ENCODE measurements at regions not wholly inside any gene's neighbourhood (a gene's known extent, or its start where the extent isn't known, plus 50 kb on each side); places are given as distances from the start of the nearest gene placed in this dataset.
"Not testable (repeated sequence)": the region's sequence is repeated elsewhere in the genome, so short reads cannot be mapped to it uniquely, and the experiment has no call there.

DNA sequence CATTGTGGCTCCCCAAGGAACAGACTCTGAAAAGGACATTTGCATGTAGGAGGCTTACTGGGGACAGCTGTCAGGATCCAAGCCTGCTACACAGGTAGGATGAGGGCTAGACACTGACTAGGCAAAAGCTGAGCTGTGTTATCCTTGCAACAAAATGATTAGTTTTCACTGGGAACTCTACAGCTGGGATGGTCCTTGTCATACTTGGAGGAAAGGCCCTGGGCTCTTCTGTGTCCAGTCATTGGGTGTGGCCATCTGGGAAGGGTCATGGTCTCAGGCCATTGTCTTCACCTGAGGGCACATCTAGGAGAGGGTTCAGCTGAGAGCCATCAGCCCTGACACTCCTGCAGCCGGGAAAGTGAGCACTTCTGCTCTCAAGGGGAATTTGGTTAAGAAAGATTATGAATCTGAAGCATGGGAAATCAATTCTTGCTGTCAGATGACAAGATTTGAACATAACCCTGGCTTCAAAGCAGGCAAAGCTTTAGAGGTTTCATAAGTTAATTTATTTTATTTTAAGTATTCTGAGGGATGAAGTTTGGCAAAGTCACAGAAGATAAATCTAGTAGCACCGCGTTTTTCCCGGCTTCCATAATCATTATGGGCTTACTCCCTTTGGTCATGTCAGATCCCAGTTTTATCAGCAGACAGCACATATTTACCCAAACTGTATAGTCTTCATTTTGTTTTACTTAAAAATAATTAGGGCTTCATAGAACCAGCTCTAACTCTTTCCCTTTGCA is 78.4 kb upstream of the SLC22A23 start:
- ATAC-seq (ENCODE audit: low read depth) (no peak), DNase-seq (no peak)
- H3K4me3 Mint-ChIP-seq: no peak overlapping the region
- peaks cover 11% of the 10 kb centered on the region for H3K27me3 Mint-ChIP-seq
- no peak overlapping the region for H3K27ac Mint-ChIP-seq
- no peaks in the 10 kb centered on the region for H3K36me3 Mint-ChIP-seq
- H3K9me3 Mint-ChIP-seq: no peaks in the 10 kb centered on the region
- H3K4me1 Mint-ChIP-seq: no peaks in the 10 kb centered on the region
- POLR2A ChIA-PET: no interaction called here

DNA sequence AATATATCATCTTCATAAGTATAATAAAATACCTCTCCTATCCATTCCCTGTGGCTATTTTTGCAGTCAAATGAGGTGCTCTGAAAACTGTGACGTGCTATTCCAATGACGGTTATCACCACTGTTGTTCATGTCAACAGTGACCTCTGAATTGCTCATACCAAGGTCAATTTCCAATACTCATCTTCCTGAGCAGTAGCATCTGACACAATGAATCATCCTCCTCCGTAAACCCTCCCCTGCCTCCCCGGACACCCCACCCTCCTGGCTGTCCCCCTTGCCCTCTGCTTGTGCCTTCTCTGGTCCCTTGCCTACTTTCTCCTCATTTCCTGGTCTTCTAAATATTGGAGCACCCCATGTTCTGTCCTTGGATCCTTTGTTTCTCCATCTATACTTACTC is 77.7 kb upstream of the SLC22A23 start:
- no peak overlapping the region for H3K27ac Mint-ChIP-seq
- no peaks in the 10 kb centered on the region for H3K36me3 Mint-ChIP-seq

DNA sequence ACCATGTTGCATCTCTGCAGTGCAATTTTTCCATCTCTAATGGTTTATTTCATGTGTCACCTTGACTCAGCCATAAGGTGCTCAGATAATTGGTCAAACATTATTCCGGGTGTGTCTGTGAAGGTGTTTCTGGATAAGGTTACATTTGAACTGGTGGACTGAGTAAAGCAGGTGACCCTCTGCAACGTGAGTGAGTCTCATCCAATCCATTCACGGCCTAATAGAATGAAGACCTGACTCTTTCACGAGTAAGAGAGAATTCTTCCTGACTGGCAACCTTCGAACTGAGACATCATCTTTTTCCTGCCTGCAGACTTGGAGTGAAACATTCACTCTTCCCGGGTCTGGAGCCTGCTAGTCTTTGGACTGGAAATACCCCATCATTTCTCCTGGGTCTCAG is 77.1 kb upstream of the SLC22A23 start:
- Mint-ChIP-seq H3K4me1 (no peaks in the 10 kb centered on the region), H3K9me3 (no peaks in the 10 kb centered on the region), H3K27ac (no peak overlapping the region), H3K36me3 (no peaks in the 10 kb centered on the region), H3K27me3 (peaks cover 4% of the 10 kb centered on the region), H3K4me3 (no peak overlapping the region)
- no peak for ATAC-seq (ENCODE audit: low read depth)
- POLR2A ChIA-PET: no interaction called here
- no peak for DNase-seq

More for the DNA sequence above, 77.7 kb upstream of the SLC22A23 start:
- Mint-ChIP-seq H3K27me3 (peaks cover 11% of the 10 kb centered on the region), H3K4me1 (no peaks in the 10 kb centered on the region), H3K4me3 (no peak overlapping the region), H3K9me3 (no peaks in the 10 kb centered on the region)
- no peak for DNase-seq
- POLR2A ChIA-PET: no interaction called here
- no peak for ATAC-seq (ENCODE audit: low read depth)

DNA sequence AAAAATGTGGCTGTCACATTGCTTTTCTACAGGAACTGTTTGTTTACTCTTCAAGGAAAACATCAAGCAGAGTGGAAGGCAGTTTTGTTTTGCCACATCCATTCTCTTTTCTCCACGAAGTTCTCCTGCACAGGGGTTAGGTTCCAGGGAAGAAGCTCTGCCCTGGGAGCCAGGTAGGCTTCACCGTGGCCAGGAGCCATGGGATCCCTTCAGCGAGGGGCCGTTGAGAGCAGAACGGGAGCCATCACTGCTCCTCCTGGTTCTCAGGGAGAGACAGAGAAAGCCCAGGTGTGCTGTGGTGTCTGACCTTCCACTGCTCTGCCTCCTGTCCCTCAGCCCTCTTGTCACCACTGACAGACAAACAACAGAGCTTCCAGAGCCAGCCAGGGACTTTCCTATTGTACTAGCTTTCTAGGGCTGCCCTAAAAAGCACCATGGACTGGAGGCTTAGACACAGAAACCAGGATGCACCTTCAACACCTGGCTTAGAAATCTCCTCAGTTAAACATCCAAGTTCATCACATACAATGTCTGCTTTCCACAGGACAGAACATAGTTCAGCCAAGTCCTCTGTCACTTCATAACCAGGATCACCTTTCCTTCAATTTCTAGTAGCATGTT is 75.6 kb upstream of the SLC22A23 start:
- POLR2A ChIA-PET: no interaction called here
- H3K9me3 Mint-ChIP-seq: no peaks in the 10 kb centered on the region
- H3K27me3 Mint-ChIP-seq: peaks cover 4% of the 10 kb centered on the region
- no peak for DNase-seq
- H3K4me1 Mint-ChIP-seq: no peaks in the 10 kb centered on the region
- H3K36me3 Mint-ChIP-seq: no peaks in the 10 kb centered on the region
- no peak overlapping the region for H3K4me3 Mint-ChIP-seq
- H3K27ac Mint-ChIP-seq: no peak overlapping the region
- no peak for ATAC-seq (ENCODE audit: low read depth)

DNA sequence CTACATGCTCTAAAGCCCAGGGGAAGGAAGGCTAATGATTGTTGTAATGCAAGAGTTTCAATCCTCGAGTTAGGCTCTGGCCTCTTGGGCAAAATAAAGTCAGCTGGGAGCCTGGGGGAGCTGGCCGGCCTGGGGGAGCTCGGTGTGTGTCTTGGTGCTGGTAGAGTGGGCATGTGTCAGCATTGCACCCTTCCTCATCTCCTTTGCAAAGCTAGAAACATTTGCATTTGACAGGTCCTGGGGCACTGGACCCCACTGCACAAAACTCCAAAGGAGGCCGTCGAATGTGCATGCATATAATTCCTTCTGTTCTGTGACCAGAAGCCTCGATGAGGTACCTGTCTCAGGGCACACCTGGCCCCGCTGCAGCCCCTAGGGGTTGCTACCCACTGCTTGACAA is 74.6 kb upstream of the SLC22A23 start:
- Mint-ChIP-seq H3K27ac (no peak overlapping the region), H3K36me3 (no peaks in the 10 kb centered on the region), H3K4me1 (no peaks in the 10 kb centered on the region), H3K4me3 (no peak overlapping the region), H3K27me3 (peaks cover 4% of the 10 kb centered on the region), H3K9me3 (no peaks in the 10 kb centered on the region)
- ATAC-seq (ENCODE audit: low read depth) (no peak), DNase-seq (no peak)
- POLR2A ChIA-PET: no interaction called here

DNA sequence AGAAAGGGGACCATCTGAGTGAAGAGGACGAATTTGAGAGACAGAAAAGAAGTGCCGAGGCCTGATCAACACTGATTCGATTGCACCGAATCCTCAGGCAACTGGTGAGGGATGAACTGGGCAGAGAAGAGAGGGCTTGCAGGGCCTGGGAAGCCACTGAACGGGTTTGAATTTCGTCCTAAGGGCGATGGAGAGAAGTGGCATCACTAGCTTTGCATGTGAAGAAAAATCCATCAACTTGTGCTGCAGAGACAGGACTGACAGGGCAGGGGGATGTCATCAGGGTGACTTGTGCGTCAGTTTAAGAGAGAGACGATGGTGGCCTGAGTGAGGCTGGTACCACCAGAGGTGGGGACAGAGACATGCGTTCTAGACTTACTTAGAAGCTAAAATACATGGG is 73.7 kb upstream of the SLC22A23 start:
- no peak overlapping the region for H3K4me3 Mint-ChIP-seq
- no peak overlapping the region for H3K27ac Mint-ChIP-seq
- no peak for ATAC-seq (ENCODE audit: low read depth)
- DNase-seq: no peak
- no peaks in the 10 kb centered on the region for H3K36me3 Mint-ChIP-seq
- H3K27me3 Mint-ChIP-seq: peaks cover 3% of the 10 kb centered on the region
- H3K4me1 Mint-ChIP-seq: no peaks in the 10 kb centered on the region
- POLR2A ChIA-PET: no interaction called here
- H3K9me3 Mint-ChIP-seq: no peaks in the 10 kb centered on the region

DNA sequence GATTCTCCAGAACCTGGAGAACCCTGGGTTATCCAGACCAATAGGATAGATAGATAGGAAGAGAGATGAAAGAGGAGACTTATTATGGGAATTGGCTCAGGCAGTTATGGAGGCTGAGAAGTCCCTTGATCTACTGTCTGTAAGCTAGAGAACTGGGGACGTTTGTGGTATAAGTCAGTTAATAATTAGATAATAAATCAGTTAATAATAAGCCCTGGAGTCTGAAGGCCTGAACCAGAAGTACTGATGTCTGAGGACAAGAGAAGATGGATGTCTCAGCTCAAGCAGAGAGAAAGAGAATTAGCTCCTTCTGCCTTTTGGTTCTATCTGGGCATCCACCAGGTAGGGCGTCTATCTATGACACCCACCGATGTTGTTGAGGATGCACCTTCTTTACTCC is 72.9 kb upstream of the SLC22A23 start:
- DNase-seq: no peak
- H3K36me3 Mint-ChIP-seq: no peaks in the 10 kb centered on the region
- peaks cover 3% of the 10 kb centered on the region for H3K27me3 Mint-ChIP-seq
- no peaks in the 10 kb centered on the region for H3K4me1 Mint-ChIP-seq
- POLR2A ChIA-PET: no interaction called here
- no peak overlapping the region for H3K27ac Mint-ChIP-seq
- ATAC-seq (ENCODE audit: low read depth): no peak
- no peak overlapping the region for H3K4me3 Mint-ChIP-seq
- H3K9me3 Mint-ChIP-seq: no peaks in the 10 kb centered on the region

DNA sequence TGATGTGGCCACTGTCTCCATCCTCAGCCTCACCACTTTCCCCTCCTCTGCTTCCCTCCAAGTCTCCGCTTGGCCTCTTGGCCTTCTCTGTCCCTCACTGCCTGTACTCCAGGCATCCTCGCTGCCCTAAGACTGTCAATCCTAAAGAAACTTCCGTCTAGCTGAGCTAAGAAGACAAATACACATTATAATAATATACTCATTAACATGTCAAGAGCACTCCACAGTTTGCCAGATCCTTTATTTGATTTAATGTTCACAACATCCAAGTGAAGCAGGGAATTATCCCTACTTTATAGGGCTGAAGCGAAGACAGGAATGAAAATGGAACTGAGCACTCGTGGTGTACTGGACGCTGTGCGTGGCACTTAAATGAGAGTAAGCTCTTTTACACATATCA is 72.4 kb upstream of the SLC22A23 start:
- Mint-ChIP-seq H3K4me1 (no peaks in the 10 kb centered on the region), H3K9me3 (no peaks in the 10 kb centered on the region), H3K27ac (no peak overlapping the region), H3K4me3 (no peak overlapping the region), H3K27me3 (peaks cover 3% of the 10 kb centered on the region), H3K36me3 (no peaks in the 10 kb centered on the region)
- DNase-seq: no peak
- POLR2A ChIA-PET: no interaction called here
- ATAC-seq (ENCODE audit: low read depth): no peak

DNA sequence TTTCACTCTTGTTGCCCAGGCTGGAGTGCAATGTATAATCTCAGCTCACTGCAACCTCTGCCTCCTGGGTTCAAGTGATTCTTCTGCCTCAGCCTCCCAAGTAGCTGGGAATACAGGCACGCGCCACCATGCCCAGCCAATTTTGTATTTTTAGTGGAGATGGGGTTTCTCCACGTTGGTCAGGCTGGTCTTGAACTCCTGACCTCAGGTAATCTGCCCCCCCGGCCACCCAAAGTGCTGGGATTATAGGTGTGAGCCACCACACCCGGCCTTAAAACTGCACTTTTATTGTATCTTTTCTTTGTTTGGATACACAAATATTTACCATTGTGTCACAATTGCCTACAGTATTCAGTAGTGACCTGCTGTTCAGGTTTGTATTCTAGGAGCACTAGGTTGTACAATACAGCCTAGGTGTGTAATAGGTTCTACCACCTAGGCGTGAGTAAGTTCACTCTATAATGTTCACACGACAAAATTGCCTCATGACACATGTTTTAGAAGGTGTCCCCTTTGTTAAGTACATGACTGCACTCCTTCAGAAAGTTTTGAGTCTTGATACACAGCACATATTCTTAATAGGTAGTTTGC is 71.3 kb upstream of the SLC22A23 start:
- ATAC-seq (ENCODE audit: low read depth); H3K4me1 Mint-ChIP-seq; H3K27ac Mint-ChIP-seq; H3K27me3 Mint-ChIP-seq; DNase-seq; H3K4me3 Mint-ChIP-seq; H3K36me3 Mint-ChIP-seq; POLR2A ChIA-PET; H3K9me3 Mint-ChIP-seq: not testable (repeated sequence)

DNA sequence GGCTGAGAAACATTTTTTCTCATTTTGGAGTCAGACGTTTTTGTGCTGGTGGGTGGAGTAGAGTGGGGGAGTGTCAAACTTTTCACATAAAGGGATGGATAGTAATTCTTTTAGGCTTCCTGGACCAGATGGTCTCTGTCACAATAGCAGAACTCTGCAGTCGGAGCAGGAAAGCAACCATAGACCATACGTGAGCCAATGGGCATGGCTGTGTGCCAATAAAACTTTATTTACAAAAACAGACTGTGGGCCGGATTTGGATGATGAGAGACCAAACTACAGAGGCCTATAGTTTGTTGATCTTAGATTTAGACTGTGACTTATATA is 70.8 kb upstream of the SLC22A23 start:
- Mint-ChIP-seq H3K36me3 (no peaks in the 10 kb centered on the region), H3K27ac (no peak overlapping the region), H3K9me3 (no peaks in the 10 kb centered on the region), H3K27me3 (no peaks in the 10 kb centered on the region), H3K4me3 (no peak overlapping the region), H3K4me1 (no peaks in the 10 kb centered on the region)
- ATAC-seq (ENCODE audit: low read depth) (no peak), DNase-seq (no peak)
- POLR2A ChIA-PET: no interaction called here

DNA sequence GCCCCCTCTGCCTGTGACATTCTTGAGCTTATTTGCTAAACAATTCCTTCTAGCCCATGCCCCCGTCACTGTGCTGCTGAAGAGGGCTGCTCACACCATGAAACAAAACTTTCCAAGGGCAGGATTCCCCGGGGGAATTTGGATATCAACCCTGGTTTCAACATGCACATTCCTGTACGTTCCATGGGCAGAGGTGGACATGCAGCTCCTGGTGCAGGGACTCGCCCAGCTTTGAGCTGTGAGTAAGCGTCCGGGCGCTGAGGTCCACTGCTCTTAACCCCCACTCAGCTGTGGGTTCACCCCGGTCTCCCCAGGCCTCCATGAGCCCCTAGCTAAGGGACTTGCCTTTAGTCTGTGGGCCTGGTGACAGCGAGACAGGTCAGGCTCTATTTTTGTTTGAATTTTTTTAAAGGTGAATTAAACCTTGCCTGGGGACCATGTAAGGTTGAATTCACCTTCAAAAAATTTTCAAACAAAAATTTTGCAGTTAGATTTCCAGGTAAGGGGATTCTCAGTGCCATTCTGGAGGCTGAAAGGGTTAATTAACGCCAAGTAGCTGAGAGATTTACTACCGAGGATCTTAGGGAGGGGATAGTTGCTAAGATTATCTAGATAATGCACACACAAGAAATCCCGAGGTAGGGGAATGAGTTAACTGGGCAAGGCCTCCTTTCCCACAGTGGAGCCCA is 70.3 kb upstream of the SLC22A23 start:
- Mint-ChIP-seq H3K4me3 (no peak overlapping the region), H3K27ac (no peak overlapping the region), H3K9me3 (no peaks in the 10 kb centered on the region), H3K36me3 (no peaks in the 10 kb centered on the region), H3K27me3 (no peaks in the 10 kb centered on the region), H3K4me1 (no peaks in the 10 kb centered on the region)
- POLR2A ChIA-PET: no interaction called here
- ATAC-seq (ENCODE audit: low read depth): no peak
- DNase-seq: no peak

DNA sequence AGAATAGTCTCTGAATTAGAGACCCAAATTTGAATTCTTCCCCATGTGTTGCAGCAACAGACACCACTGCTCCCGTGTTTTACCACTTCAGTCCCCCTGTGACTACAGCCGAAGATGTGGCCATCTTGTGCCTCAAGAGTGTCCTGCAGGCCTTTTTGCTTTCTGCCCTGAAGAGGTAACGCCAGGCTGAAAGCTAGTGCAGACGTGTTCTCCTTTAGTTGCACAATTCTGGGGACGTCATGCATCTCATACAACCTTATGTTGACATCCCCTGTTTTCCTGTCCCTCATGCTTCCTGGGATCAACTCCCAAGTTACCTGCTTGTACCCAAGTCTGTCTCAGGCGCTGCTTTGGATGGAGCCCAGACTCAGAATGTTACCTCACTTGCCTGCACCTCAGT is 69.1 kb upstream of the SLC22A23 start:
- no peaks in the 10 kb centered on the region for H3K36me3 Mint-ChIP-seq
- H3K9me3 Mint-ChIP-seq: no peaks in the 10 kb centered on the region
- ATAC-seq (ENCODE audit: low read depth) (no peak), DNase-seq (no peak)
- no peaks in the 10 kb centered on the region for H3K4me1 Mint-ChIP-seq
- H3K27me3 Mint-ChIP-seq: no peaks in the 10 kb centered on the region
- H3K4me3 Mint-ChIP-seq: no peak overlapping the region
- POLR2A ChIA-PET: no interaction called here
- H3K27ac Mint-ChIP-seq: no peak overlapping the region

DNA sequence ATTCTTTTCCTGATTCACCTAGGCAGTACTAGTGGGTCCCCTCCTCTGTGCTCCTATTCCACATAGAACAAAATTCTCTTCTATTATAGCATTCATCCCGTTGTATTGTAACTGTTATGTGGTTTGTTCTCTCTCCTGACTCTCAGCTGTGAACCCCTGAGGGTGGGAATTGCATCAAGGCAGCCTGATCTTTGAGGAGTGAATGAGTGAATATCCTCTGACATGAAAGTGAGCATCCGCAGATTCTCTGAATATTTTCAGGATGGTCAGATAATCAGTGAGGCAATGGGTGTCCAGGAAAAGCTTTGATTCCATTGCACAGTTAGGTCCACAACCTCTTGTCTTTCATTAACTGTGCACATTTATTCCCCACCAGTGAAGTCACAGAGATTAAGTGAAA is 67.6 kb upstream of the SLC22A23 start:
- no peak overlapping the region for H3K27ac Mint-ChIP-seq
- no peak overlapping the region for H3K4me3 Mint-ChIP-seq
- no peaks in the 10 kb centered on the region for H3K4me1 Mint-ChIP-seq
- H3K9me3 Mint-ChIP-seq: no peaks in the 10 kb centered on the region
- DNase-seq (no peak), ATAC-seq (ENCODE audit: low read depth) (no peak)
- POLR2A ChIA-PET: no interaction called here
- H3K27me3 Mint-ChIP-seq: no peaks in the 10 kb centered on the region
- H3K36me3 Mint-ChIP-seq: no peaks in the 10 kb centered on the region

DNA sequence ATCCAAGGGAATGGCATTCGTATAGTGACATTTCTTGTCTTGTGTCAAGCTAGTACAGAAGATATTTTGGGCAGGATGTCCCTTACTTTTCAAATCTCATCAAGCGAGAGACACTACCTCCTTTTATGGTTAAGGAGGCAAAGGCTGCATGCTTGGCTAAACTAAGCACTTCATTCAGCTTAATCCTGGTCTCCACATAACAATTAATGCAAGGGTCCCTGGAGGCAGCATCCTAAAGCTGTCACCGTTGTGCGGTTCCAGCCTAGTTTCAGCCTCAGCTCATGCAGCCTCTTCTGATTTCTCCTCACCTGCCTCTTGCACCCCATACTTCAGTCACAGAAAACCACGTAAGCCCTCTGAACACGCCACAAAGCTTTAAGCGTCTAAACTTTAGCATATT is 67.1 kb upstream of the SLC22A23 start:
- no peak for ATAC-seq (ENCODE audit: low read depth)
- H3K36me3 Mint-ChIP-seq: no peaks in the 10 kb centered on the region
- POLR2A ChIA-PET: no interaction called here
- H3K9me3 Mint-ChIP-seq: no peaks in the 10 kb centered on the region
- H3K27ac Mint-ChIP-seq: no peak overlapping the region
- no peak overlapping the region for H3K4me3 Mint-ChIP-seq
- no peaks in the 10 kb centered on the region for H3K4me1 Mint-ChIP-seq
- no peak for DNase-seq
- H3K27me3 Mint-ChIP-seq: no peaks in the 10 kb centered on the region

All from activated naive CD8-positive, alpha-beta T cell treated with anti-CD3 and anti-CD28 coated beads, Interleukin-2, amount 10 ng/mL, durations not matched to agents 7 days and 5 days (primary cell).